MCF 10A (cell line): ENCODE measurements at regions not wholly inside any gene's neighbourhood (a gene's known extent, or its start where the extent isn't known, plus 50 kb on each side); places are given as distances from the start of the nearest gene placed in this dataset.

ENCODE experiments used
- BruUV-seq: library from RNA; stranded (reverse); fragments of 400-500 nt; replicated peaks from 2 replicates; lab custom pipeline; 2021; lab: Mats Ljungman, UMichigan
- CTCF ChIA-PET: fragments of 300-600 bp; sonication (Branson Sonifier 250); formaldehyde crosslinking; extraction: SDS; loops from one replicate; lab custom pipeline; 2021; ENCODE audit warnings: antibody characterized with exemption, inconsistent platforms; lab: Yijun Ruan, JAX
- POLR2A ChIA-PET: fragments of 300-600, 350-650 bp; sonication (Branson Sonifier 250); formaldehyde crosslinking; extraction: SDS; loops from one replicate; lab custom pipeline; 2020; ENCODE audit warnings: antibody characterized with exemption, inconsistent platforms; lab: Yijun Ruan, JAX
- DNase-seq: peaks from one replicate; pipeline ENCODE4 v3.0.0-alpha.2; 2018; ENCODE audit not compliant: unreplicated experiment
- H3K27ac Mint-ChIP-seq: one replicate; pipeline ENCODE4 v1.8.0; 2022; ENCODE audit warnings: mild to moderate bottlenecking, low read depth, mixed read lengths; ENCODE audit not compliant: unreplicated experiment
- H3K27me3 Mint-ChIP-seq: one replicate; pipeline ENCODE4 v1.8.0; 2022; ENCODE audit warnings: mixed read lengths; ENCODE audit not compliant: insufficient read depth, unreplicated experiment
- H3K36me3 Mint-ChIP-seq: one replicate; pipeline ENCODE4 v1.8.0; 2022; ENCODE audit warnings: mild to moderate bottlenecking, moderate library complexity, mixed read lengths; ENCODE audit not compliant: insufficient read depth, unreplicated experiment
- H3K4me1 Mint-ChIP-seq: one replicate; pipeline ENCODE4 v1.8.0; 2022; ENCODE audit warnings: mixed read lengths; ENCODE audit not compliant: insufficient read depth, unreplicated experiment
- H3K4me3 Mint-ChIP-seq: one replicate; pipeline ENCODE4 v1.8.0; 2022; ENCODE audit warnings: mild to moderate bottlenecking, moderate library complexity, mixed read lengths; ENCODE audit not compliant: unreplicated experiment
- H3K9me3 Mint-ChIP-seq: one replicate; pipeline ENCODE4 v1.8.0; 2022; ENCODE audit warnings: mixed read lengths; ENCODE audit not compliant: unreplicated experiment
- CTCF ChIP-seq: fragments of 200-600 bp; IDR thresholded peaks from one replicate; pipeline ENCODE4 v1.8.0; 2022; ENCODE audit warnings: antibody characterized with exemption, mild to moderate bottlenecking; ENCODE audit not compliant: unreplicated experiment
- intact Hi-C: fragments of 100-400 bp; cut with micrococcal nuclease; formaldehyde crosslinking; loops from 2 replicates; pipeline ENCODE4 v1.14.1; 2022

GRCh38 chr17:79457889-79458288, 153.0 kb downstream of the RBFOX3 start:
- Mint-ChIP-seq H3K36me3 (no peaks in the 10 kb centered on the region), H3K27ac (no peak overlapping the region), H3K27me3 (peaks cover 46% of the 10 kb centered on the region), H3K4me1 (peaks cover 17% of the 10 kb centered on the region), H3K4me3 (no peak overlapping the region), H3K9me3 (no peaks in the 10 kb centered on the region)
- POLR2A ChIA-PET = interaction anchor here (1.2 kb wide), 1 partner anchor 11 kb away, joined by 3 read pairs; no protein-coding TSS in a partner anchor
- CTCF ChIA-PET = interaction anchor here (0.5 kb wide), 1 partner anchor 23 kb away, joined by 3 read pairs; no protein-coding TSS in a partner anchor
- intact Hi-C loops = no loop called here
- DNase-seq = no peak
- no TSS peak for BruUV-seq
- TF ChIP-seq CTCF = no peak

GRCh38 chr17:79457376-79457775, 153.5 kb downstream of the RBFOX3 start:
- TF ChIP-seq CTCF = no peak
- Mint-ChIP-seq H3K4me3 (no peak overlapping the region), H3K27ac (no peak overlapping the region), H3K9me3 (no peaks in the 10 kb centered on the region), H3K36me3 (no peaks in the 10 kb centered on the region), H3K4me1 (peaks cover 17% of the 10 kb centered on the region), H3K27me3 (peaks cover 51% of the 10 kb centered on the region)
- ChIA-PET CTCF (interaction anchor here (0.5 kb wide), 1 partner anchor 23 kb away, joined by 3 read pairs; no protein-coding TSS in a partner anchor), POLR2A (no interaction called here)
- intact Hi-C loops = no loop called here
- no TSS peak for BruUV-seq
- no peak for DNase-seq

- DNase-seq = no peak
- no peaks in the 10 kb centered on the region for H3K9me3 Mint-ChIP-seq
- BruUV-seq = no TSS peak
- TF ChIP-seq CTCF = no peak
- intact Hi-C loops = no loop called here
- peaks cover 65% of the 10 kb centered on the region for H3K27me3 Mint-ChIP-seq
- POLR2A ChIA-PET = no interaction called here
- H3K4me3 Mint-ChIP-seq = no peak overlapping the region
- H3K27ac Mint-ChIP-seq = no peak overlapping the region
- H3K36me3 Mint-ChIP-seq = no peaks in the 10 kb centered on the region
- H3K4me1 Mint-ChIP-seq = peaks cover 11% of the 10 kb centered on the region
- CTCF ChIA-PET = no interaction called here
These were observed 155.2 kb downstream of the RBFOX3 start for GRCh38 chr17:79455636-79456035.

- Mint-ChIP-seq H3K27me3 (peaks cover 73% of the 10 kb centered on the region), H3K36me3 (no peaks in the 10 kb centered on the region), H3K4me1 (peaks cover 3% of the 10 kb centered on the region), H3K4me3 (no peak overlapping the region), H3K27ac (no peak overlapping the region), H3K9me3 (no peaks in the 10 kb centered on the region)
- CTCF ChIA-PET = interaction anchor here (0.9 kb wide), 1 partner anchor 61 kb away, joined by 3 read pairs; no protein-coding TSS in a partner anchor
- DNase-seq = no peak
- intact Hi-C loops = no loop called here
- POLR2A ChIA-PET = interaction anchor here (0.7 kb wide), 1 partner anchor 11 kb away, joined by 3 read pairs; no protein-coding TSS in a partner anchor
- TF ChIP-seq CTCF = no peak
- no TSS peak for BruUV-seq
These were observed 156.0 kb downstream of the RBFOX3 start for GRCh38 chr17:79454826-79455225.
